Lower leg skin (tissue), 4 donors: ENCODE measurements at regions not wholly inside any gene's neighbourhood (a gene's known extent, or its start where the extent isn't known, plus 50 kb on each side); places are given as distances from the start of the nearest gene placed in this dataset.
"Not testable (repeated sequence)": the region's sequence is repeated elsewhere in the genome, so short reads cannot be mapped to it uniquely, and the experiment has no call there.

Experiments used
- DNase-seq, 2 donors: peaks; one replicate each; pipeline ENCODE4 v3.0.0-alpha.2; 2019; ENCODE audit warnings: low spot score in 2 of 2
- H3K4me3 ChIP-seq: fragments of 200-600 bp; sonication (generic); 2 replicates; pipeline ENCODE4 v1.5.1; 2017; ENCODE audit warnings: mild to moderate bottlenecking, low read depth; ENCODE audit not compliant: poor library complexity, severe bottlenecking
- CTCF ChIP-seq, 3 donors: fragments of 450-650 bp; IDR thresholded peaks; one replicate each; pipeline ENCODE4 v1.5.1; 2016; ENCODE audit warnings: antibody characterized with exemption in 3 of 3, mild to moderate bottlenecking in 3 of 3, moderate library complexity in 2 of 3
- POLR2A ChIP-seq, 2 donors: fragments of 450-650 bp; IDR thresholded peaks; one replicate each; pipeline ENCODE4 v1.6.1; 2016 to 2017; ENCODE audit warnings: antibody characterized with exemption in 2 of 2, mild to moderate bottlenecking in 1 of 2, moderate library complexity in 1 of 2
- WGBS, 2 donors: methylation state at CpG; one replicate each; pipeline ENCODE4 v1.1.5; 2018; 5-methylcytosine and 5-hydroxymethylcytosine counted together
- intact Hi-C: fragments of 100-400 bp; cut with DNase I; formaldehyde crosslinking; loops from one replicate; pipeline ENCODE4 v1.15.0; 2023; ENCODE audit warnings: low total_unique reads

GRCh38 chr17:51355441-51356410, 95.4 kb downstream of the UTP18 start:
- DNase-seq, result no peak
- intact Hi-C loops, result no loop called here
- H3K4me3 ChIP-seq, result no peak overlapping the region
- TF ChIP-seq CTCF (IDR thresholded peaks at IDR 0.05) (no peak), POLR2A (IDR thresholded peaks at IDR 0.05) (no peak)
- whole genome bisulfite sequencing, 2 donors, result 44 to 45% methylated on average over 18 of the region's 18 CpGs

- DNase-seq, result no peak
- no peak overlapping the region for H3K4me3 ChIP-seq
- 91 to 93% methylated on average over 4 of the region's 4 CpGs for WGBS, 2 donors
- TF ChIP-seq POLR2A (IDR thresholded peaks at IDR 0.05), result no peak
- no peak for TF ChIP-seq CTCF (IDR thresholded peaks at IDR 0.05)
- intact Hi-C loops, result no loop called here
Observed at GRCh38 chr17:51359055-51359454, 98.7 kb downstream of the UTP18 start.

GRCh38 chr17:51362811-51363585, 102.7 kb downstream of the UTP18 start:
- no peak overlapping the region for H3K4me3 ChIP-seq
- 45 to 49% methylated on average over 7 of the region's 7 CpGs for WGBS, 2 donors
- no peak for DNase-seq
- intact Hi-C loops, result loop anchor here (10.0 kb wide), 1 partner anchor 142 kb away; no protein-coding TSS in a partner anchor
- TF ChIP-seq POLR2A (IDR thresholded peaks at IDR 0.05) (no peak), CTCF (IDR thresholded peaks at IDR 0.05) (no peak)

- 61 to 73% methylated on average over 8 of the region's 8 CpGs for WGBS, 2 donors
- TF ChIP-seq CTCF (IDR thresholded peaks at IDR 0.05), result no peak
- no peak for TF ChIP-seq POLR2A (IDR thresholded peaks at IDR 0.05)
Observed at GRCh38 chr17:51365090-51365489, 104.7 kb downstream of the UTP18 start.

GRCh38 chr17:51366866-51367265, 106.5 kb downstream of the UTP18 start:
- DNase-seq, result no peak
- intact Hi-C loops, result loop anchor here (10.0 kb wide), 1 partner anchor 138 kb away; no protein-coding TSS in a partner anchor
- WGBS, 2 donors, result 68 to 86% methylated on average over 3 of the region's 3 CpGs
- TF ChIP-seq POLR2A (IDR thresholded peaks at IDR 0.05) (no peak), CTCF (IDR thresholded peaks at IDR 0.05) (no peak)
- no peak overlapping the region for H3K4me3 ChIP-seq

More at GRCh38 chr17:51365090-51365489, 104.7 kb downstream of the UTP18 start:
- DNase-seq, result no peak
- no peak overlapping the region for H3K4me3 ChIP-seq
- intact Hi-C loops, result loop anchor here (10.0 kb wide), 1 partner anchor 140 kb away; no protein-coding TSS in a partner anchor

GRCh38 chr17:51367836-51368235, 107.5 kb downstream of the UTP18 start:
- DNase-seq, H3K4me3 ChIP-seq: not testable (repeated sequence)
- 77 to 90% methylated on average over 1 of the region's 1 CpG for WGBS, 2 donors
- intact Hi-C loops, result loop anchor here (10.0 kb wide), 1 partner anchor 137 kb away; no protein-coding TSS in a partner anchor
